ENCODE measurements at regions not wholly inside any gene's neighbourhood (a gene's known extent, or its start where the extent isn't known, plus 50 kb on each side); places are given as distances from the start of the nearest gene placed in this dataset.

DNA sequence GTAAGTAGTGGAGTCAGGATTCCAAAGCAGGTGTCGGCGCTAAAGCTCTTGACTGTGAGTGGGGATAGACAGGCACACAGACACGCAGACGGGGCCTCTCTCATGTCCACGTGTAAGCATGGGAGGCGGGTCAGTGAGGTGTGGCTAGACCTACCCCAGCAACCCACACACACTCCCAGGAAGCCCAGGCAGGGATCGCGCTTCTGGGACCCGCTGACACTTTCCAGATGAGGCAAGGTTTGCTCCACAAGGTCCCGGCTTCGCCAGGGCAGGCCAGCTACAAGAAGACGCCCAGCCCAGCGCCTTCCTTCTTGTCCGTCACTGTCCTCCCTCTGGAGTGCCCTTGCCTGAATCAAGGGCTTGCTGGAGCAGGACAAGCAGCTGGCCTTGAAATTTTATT is 213.8 kb upstream of the RPL38 start:
- DNase-seq (ENCODE audit: low spot score) (no peak), FAIRE-seq (no peak), ATAC-seq (no peak)
- Histone ChIP-seq H3K36me3 (replicated peaks in 1 of 2; ENCODE audit: control insufficient read depth in 1 of 2, insufficient read depth in 2 of 2, low read length in 2 of 2) (no peaks in the 10 kb centered on the region), H3K9ac (ENCODE audit: insufficient read depth, low read depth, low read length) (no peak overlapping the region), H4K20me1 (ENCODE audit: insufficient read depth, low read length) (no peaks in the 10 kb centered on the region; the same call in 1 of the 2 replicates), H3K27me3 (ENCODE audit: control insufficient read depth in 1 of 2, insufficient read depth in 2 of 2, low read length in 2 of 2) (peaks cover 10 to 58% of the 10 kb centered on the region in 2 experiments), H2AFZ (ENCODE audit: low read length) (no peak overlapping the region), H3K4me1 (ENCODE audit: insufficient read depth, low read length) (no peaks in the 10 kb centered on the region), H3K4me3 (replicated peaks in 1 of 3; ENCODE audit: insufficient read depth in 1 of 3, low read depth in 2 of 3, low read length in 3 of 3) (no peak overlapping the region), H3K27ac (ENCODE audit: extremely low read length, insufficient read depth, low read length) (no peak overlapping the region), H3K4me2 (ENCODE audit: low read depth, low read length) (no peak overlapping the region), H3K79me2 (ENCODE audit: insufficient read depth, low read length) (no peaks in the 10 kb centered on the region), H3K9me3 (ENCODE audit: low read length) (no peaks in the 10 kb centered on the region)
- POLR2A ChIA-PET = no interaction called here
- intact Hi-C loops (cut with micrococcal nuclease; ENCODE audit: unreplicated experiment) = no loop called here
- no peak for TF ChIP-seq KLF6 (CRISPR knock-in tag; IDR thresholded peaks at IDR 0.05)
- in situ Hi-C loops (cut with HindIII; ENCODE audit: extremely low pct_ligation_motif_present, low pct_unique_long_range_greater_than_20kb) = no loop called here
- WGBS (ENCODE audit: low lambda C conversion rate) = 21% methylated on average over 11 of the region's 14 CpGs
- BruUV-seq (replicated peaks) = no TSS peak
- CTCF ChIA-PET (ENCODE audit: low intra/inter-chr PET ratio, low total read pairs) = no interaction called here

DNA sequence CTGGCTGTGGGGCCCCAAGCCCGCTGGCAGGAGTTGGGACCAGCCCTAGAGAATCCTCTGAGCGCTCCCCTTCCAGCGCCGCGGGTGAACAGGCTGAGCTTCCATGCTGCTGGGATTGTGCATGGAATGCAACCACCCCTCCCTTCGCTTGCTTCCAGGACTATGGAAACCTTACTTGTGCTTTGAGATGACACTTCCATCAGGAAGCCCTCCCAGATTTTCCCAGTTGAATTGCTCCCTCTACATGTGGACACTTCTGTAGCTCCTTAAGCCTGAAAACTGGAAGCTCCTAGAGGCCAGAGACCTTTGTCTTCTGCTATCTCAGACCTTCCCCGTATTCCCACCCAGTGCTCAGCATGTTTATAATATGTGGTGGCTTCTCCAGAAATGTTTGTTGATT is 213.2 kb upstream of the RPL38 start:
- Histone ChIP-seq H4K20me1 (ENCODE audit: insufficient read depth, low read length) (no peaks in the 10 kb centered on the region; the same call in 1 of the 2 replicates), H3K27me3 (ENCODE audit: control insufficient read depth in 1 of 2, insufficient read depth in 2 of 2, low read length in 2 of 2) (peaks cover 10 to 58% of the 10 kb centered on the region in 2 experiments), H3K4me1 (ENCODE audit: insufficient read depth, low read length) (no peaks in the 10 kb centered on the region), H3K9me3 (ENCODE audit: low read length) (no peaks in the 10 kb centered on the region), H3K4me2 (ENCODE audit: low read depth, low read length) (no peak overlapping the region), H3K79me2 (ENCODE audit: insufficient read depth, low read length) (no peaks in the 10 kb centered on the region), H3K36me3 (replicated peaks in 1 of 2; ENCODE audit: control insufficient read depth in 1 of 2, insufficient read depth in 2 of 2, low read length in 2 of 2) (no peaks in the 10 kb centered on the region), H3K27ac (ENCODE audit: extremely low read length, insufficient read depth, low read length) (no peak overlapping the region), H3K4me3 (replicated peaks in 1 of 3; ENCODE audit: insufficient read depth in 1 of 3, low read depth in 2 of 3, low read length in 3 of 3) (no peak overlapping the region), H3K9ac (ENCODE audit: insufficient read depth, low read depth, low read length) (no peak overlapping the region), H2AFZ (ENCODE audit: low read length) (no peak overlapping the region)
- DNase-seq (ENCODE audit: low spot score) (no peak), FAIRE-seq (no peak), ATAC-seq (no peak)
- intact Hi-C loops (cut with micrococcal nuclease; ENCODE audit: unreplicated experiment) (no loop called here), in situ Hi-C loops (cut with HindIII; ENCODE audit: extremely low pct_ligation_motif_present, low pct_unique_long_range_greater_than_20kb) (no loop called here)
- CTCF ChIA-PET (ENCODE audit: low intra/inter-chr PET ratio, low total read pairs) = no interaction called here
- WGBS (ENCODE audit: low lambda C conversion rate) = 56% methylated on average over 7 of the region's 7 CpGs
- POLR2A ChIA-PET = no interaction called here
- BruUV-seq (replicated peaks) = no TSS peak
- no peak for TF ChIP-seq RELA (CRISPR knock-in tag; IDR thresholded peaks at IDR 0.05)
- no peak for TF ChIP-seq PCBP2 (optimal IDR thresholded peaks at IDR 0.05; ENCODE audit: low read depth, low read length, poor library complexity, severe bottlenecking)
- TF ChIP-seq ARNT2 (CRISPR knock-in tag; IDR thresholded peaks at IDR 0.05; ENCODE audit: low read depth) = no peak
- TF ChIP-seq, protein P1, sequence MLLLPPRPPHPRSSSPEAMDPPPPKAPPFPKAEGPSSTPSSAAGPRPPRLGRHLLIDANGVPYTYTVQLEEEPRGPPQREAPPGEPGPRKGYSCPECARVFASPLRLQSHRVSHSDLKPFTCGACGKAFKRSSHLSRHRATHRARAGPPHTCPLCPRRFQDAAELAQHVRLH (CRISPR knock-in tag; IDR thresholded peaks at IDR 0.05; ENCODE audit: borderline replicate concordance, low read depth) = no peak
- TF ChIP-seq, protein P2, sequence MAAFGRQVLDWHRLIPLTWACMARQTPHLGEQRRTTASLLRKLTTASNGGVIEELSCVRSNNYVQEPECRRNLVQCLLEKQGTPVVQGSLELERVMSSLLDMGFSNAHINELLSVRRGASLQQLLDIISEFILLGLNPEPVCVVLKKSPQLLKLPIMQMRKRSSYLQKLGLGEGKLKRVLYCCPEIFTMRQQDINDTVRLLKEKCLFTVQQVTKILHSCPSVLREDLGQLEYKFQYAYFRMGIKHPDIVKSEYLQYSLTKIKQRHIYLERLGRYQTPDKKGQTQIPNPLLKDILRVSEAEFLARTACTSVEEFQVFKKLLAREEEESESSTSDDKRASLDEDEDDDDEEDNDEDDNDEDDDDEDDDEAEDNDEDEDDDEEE (CRISPR knock-in tag; IDR thresholded peaks at IDR 0.05) = no peak
- TF ChIP-seq, protein P3, sequence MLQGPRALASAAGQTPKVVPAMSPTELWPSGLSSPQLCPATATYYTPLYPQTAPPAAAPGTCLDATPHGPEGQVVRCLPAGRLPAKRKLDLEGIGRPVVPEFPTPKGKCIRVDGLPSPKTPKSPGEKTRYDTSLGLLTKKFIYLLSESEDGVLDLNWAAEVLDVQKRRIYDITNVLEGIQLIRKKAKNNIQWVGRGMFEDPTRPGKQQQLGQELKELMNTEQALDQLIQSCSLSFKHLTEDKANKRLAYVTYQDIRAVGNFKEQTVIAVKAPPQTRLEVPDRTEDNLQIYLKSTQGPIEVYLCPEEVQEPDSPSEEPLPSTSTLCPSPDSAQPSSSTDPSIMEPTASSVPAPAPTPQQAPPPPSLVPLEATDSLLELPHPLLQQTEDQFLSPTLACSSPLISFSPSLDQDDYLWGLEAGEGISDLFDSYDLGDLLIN (CRISPR knock-in tag; IDR thresholded peaks at IDR 0.05; ENCODE audit: borderline replicate concordance) = no peak
- TF ChIP-seq MED1 (CRISPR knock-in tag; IDR thresholded peaks at IDR 0.05) = no peak
- TF ChIP-seq ZFP36L2 (CRISPR knock-in tag; IDR thresholded peaks at IDR 0.05) = no peak
- TF ChIP-seq, protein P4, sequence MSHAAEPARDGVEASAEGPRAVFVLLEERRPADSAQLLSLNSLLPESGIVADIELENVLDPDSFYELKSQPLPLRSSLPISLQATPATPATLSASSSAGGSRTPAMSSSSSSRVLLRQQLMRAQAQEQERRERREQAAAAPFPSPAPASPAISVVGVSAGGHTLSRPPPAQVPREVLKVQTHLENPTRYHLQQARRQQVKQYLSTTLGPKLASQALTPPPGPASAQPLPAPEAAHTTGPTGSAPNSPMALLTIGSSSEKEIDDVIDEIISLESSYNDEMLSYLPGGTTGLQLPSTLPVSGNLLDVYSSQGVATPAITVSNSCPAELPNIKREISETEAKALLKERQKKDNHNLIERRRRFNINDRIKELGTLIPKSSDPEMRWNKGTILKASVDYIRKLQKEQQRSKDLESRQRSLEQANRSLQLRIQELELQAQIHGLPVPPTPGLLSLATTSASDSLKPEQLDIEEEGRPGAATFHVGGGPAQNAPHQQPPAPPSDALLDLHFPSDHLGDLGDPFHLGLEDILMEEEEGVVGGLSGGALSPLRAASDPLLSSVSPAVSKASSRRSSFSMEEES (CRISPR knock-in tag; IDR thresholded peaks at IDR 0.05) = no peak
- no peak for TF ChIP-seq MXD4 (CRISPR knock-in tag; IDR thresholded peaks at IDR 0.05)
- TF ChIP-seq, protein P5, sequence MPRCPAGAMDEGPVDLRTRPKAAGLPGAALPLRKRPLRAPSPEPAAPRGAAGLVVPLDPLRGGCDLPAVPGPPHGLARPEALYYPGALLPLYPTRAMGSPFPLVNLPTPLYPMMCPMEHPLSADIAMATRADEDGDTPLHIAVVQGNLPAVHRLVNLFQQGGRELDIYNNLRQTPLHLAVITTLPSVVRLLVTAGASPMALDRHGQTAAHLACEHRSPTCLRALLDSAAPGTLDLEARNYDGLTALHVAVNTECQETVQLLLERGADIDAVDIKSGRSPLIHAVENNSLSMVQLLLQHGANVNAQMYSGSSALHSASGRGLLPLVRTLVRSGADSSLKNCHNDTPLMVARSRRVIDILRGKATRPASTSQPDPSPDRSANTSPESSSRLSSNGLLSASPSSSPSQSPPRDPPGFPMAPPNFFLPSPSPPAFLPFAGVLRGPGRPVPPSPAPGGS (CRISPR knock-in tag; IDR thresholded peaks at IDR 0.05) = no peak

Measured in HepG2 (cell line).